ENCODE measurements at regions not wholly inside any gene's neighbourhood (a gene's known extent, or its start where the extent isn't known, plus 50 kb on each side); places are given as distances from the start of the nearest gene placed in this dataset.
"Not testable (repeated sequence)": the region's sequence is repeated elsewhere in the genome, so short reads cannot be mapped to it uniquely, and the experiment has no call there.

- FAIRE-seq, result no peak
These were observed 89.1 kb upstream of the USP24 start for GRCh38 chr1:55304229-55304740.

GRCh38 chr1:55302972-55303371 lies 87.8 kb upstream of the USP24 start:
- FAIRE-seq, result no peak

GRCh38 chr1:55301912-55302311 lies 86.7 kb upstream of the USP24 start:
- FAIRE-seq, result no peak

GRCh38 chr1:55300975-55301374 lies 85.8 kb upstream of the USP24 start:
- no peak for FAIRE-seq

- no peak for FAIRE-seq
These were observed 83.2 kb upstream of the USP24 start for GRCh38 chr1:55298167-55298894.

GRCh38 chr1:55296247-55296646 lies 81.1 kb upstream of the USP24 start:
- not testable (repeated sequence) for FAIRE-seq

- FAIRE-seq, result no peak
These were observed 74.5 kb upstream of the USP24 start for GRCh38 chr1:55289614-55290013.

GRCh38 chr1:55289042-55289441 lies 73.9 kb upstream of the USP24 start:
- no peak for FAIRE-seq

GRCh38 chr1:55288245-55288644 lies 73.1 kb upstream of the USP24 start:
- no peak for FAIRE-seq

- FAIRE-seq, result no peak
These were observed 72.6 kb upstream of the USP24 start for GRCh38 chr1:55287723-55288122.

GRCh38 chr1:55286856-55287602 lies 71.9 kb upstream of the USP24 start:
- FAIRE-seq, result no peak

- no peak for FAIRE-seq
These were observed 70.7 kb upstream of the USP24 start for GRCh38 chr1:55285834-55286233.

GRCh38 chr1:55284856-55285255 lies 69.7 kb upstream of the USP24 start:
- no peak for FAIRE-seq

- no peak for FAIRE-seq
These were observed 66.9 kb upstream of the USP24 start for GRCh38 chr1:55282058-55282457.

- FAIRE-seq, result no peak
These were observed 65.6 kb upstream of the USP24 start for GRCh38 chr1:55280731-55281130.

- no peak for FAIRE-seq
These were observed 64.5 kb upstream of the USP24 start for GRCh38 chr1:55279627-55280026.

GRCh38 chr1:55278378-55278777 lies 63.2 kb upstream of the USP24 start:
- no peak for FAIRE-seq

GRCh38 chr1:55277377-55278130 lies 62.4 kb upstream of the USP24 start:
- FAIRE-seq, result no peak

- FAIRE-seq, result no peak
These were observed 61.7 kb upstream of the USP24 start for GRCh38 chr1:55276671-55277376.

- FAIRE-seq, result no peak
These were observed 60.8 kb upstream of the USP24 start for GRCh38 chr1:55275941-55276341.

- FAIRE-seq, result no peak
These were observed 60.1 kb upstream of the USP24 start for GRCh38 chr1:55275151-55275748.

GRCh38 chr1:55272994-55273393 lies 57.8 kb upstream of the USP24 start:
- FAIRE-seq, result no peak
